HG02943 (cell line): ENCODE measurements at regions not wholly inside any gene's neighbourhood (a gene's known extent, or its start where the extent isn't known, plus 50 kb on each side); places are given as distances from the start of the nearest gene placed in this dataset.

Source experiments
- ATAC-seq: cut with Tn5 transposase; IDR thresholded peaks from one replicate; pipeline ENCODE4 v1.9.1; 2021; ENCODE audit warnings: mild to moderate bottlenecking, low read depth, moderate library complexity; ENCODE audit not compliant: unreplicated experiment

DNA sequence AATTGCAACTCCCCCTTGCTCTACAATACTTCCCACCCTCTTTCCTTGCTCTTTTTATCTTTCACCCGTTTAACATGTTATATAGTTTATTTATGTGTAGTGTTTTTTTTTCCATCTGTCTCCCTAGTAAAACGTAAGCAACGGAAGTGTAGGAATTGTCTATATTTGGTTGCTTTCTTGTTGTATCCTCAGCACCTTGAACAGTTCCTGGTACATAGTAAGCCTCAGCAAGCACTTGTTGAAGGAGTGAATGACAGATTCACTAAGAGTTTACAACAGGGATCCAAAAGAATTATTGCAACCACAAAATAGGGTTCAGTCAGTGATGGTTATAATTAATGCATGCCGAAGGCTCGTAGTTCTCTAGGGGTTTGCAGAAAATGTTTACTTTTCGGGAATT lies 242.7 kb downstream of the SAMD5 start:
- no peak for ATAC-seq

GRCh38 chr6:147752689-147753403 lies 244.4 kb downstream of the SAMD5 start:
- ATAC-seq: no peak

- no peak for ATAC-seq
Observed at GRCh38 chr6:147755999-147756398, 247.5 kb downstream of the SAMD5 start.

DNA sequence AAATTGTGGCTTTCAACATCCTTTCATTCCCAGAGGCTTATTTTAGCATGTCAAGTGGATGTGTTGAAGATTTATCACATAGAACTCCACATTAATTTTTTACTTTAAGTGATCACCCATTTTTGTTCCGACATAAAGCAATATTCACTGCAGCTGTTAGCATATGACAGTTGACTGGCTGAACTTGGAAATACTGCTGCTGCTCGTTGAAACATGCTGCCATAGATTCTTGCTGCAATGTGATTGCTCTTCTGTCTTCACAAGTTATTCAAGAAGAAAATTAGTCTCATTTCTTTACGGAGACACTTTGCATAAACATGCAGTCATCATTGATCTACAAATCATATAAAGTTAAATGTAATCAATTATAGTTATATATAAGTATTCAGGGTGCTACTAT lies 248.4 kb downstream of the SAMD5 start:
- no peak for ATAC-seq

DNA sequence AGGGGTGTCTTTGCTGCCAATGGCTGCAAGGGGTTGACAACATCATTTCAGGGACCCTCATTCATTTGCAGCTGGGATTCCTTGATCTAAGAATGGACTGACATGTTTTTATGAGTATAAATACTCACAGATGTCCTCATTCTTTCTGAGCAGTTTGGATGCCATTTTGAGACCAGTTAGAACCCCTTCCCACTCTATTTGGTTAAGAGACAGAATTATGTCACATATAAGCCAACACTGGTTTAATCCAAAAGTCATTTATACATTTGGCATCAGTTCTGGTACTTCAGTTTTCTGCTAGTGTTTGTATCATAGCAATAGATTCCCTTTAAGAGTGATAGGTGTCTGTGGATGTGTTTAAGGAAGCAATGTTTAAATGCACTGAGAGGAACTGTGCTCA lies 248.8 kb downstream of the SAMD5 start:
- no peak for ATAC-seq

GRCh38 chr6:147758303-147758702 lies 249.8 kb downstream of the SAMD5 start:
- no peak for ATAC-seq

DNA sequence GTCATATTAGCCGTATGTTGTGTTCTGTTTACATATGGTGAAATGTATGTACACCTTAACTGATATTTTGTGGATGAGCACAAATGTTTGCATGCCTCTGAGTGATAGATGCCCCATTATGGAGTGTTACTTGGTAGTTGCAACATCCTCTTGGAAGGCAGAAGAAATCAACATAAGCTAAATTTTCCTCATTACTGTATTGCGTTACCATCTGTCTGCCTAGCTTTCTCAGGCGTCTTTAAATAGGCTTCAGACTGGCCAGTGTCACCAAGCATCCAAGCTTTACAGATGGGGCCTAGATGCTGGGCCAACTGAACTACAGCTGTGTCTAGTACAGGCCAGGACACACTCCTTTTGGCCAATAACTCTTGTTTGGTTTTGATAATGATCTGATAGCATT lies 250.6 kb downstream of the SAMD5 start:
- ATAC-seq: no peak

GRCh38 chr6:147759536-147759935 lies 251.0 kb downstream of the SAMD5 start:
- ATAC-seq: no peak

GRCh38 chr6:147765541-147765940 lies 257.1 kb downstream of the SAMD5 start:
- ATAC-seq: no peak

DNA sequence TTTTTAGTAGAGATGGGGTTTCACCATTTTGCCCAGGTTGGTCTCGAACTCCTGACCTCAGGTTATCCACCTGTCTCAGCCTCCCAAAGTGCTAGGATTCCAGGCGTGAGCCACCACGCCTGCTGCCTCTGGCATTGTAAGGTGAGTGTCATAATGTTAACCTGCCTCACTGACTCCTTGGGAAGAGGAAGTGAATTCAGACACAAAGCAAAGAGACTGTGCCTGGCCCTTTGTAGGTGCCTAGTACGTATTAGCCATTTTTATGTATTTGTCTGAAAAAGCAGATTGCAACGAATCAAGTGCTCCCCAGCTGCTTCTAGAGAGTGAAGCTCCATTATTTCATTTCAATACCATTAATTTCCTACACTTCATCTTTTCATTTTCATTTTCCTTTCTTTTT lies 260.5 kb downstream of the SAMD5 start:
- no peak for ATAC-seq

- no peak for ATAC-seq
Observed at GRCh38 chr6:147769496-147770087, 261.1 kb downstream of the SAMD5 start.

DNA sequence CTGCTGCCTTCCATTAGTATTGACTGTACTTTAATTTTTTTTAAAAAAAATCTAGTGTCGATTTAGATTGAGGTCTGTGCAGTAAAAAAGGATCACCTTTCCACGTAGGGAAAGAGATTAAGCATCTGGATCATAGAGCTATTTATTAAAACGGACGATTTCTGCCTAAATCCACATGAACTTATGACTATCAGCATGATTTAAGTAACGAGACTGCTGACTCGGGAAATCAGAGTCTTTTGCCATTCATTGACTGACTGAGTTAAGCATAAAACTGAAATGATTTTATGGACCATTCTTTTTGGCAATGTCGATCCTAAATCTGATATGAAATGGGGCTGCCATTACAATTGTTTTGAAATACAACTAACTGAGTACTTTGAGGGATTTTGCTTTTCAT lies 261.7 kb downstream of the SAMD5 start:
- ATAC-seq: no peak

DNA sequence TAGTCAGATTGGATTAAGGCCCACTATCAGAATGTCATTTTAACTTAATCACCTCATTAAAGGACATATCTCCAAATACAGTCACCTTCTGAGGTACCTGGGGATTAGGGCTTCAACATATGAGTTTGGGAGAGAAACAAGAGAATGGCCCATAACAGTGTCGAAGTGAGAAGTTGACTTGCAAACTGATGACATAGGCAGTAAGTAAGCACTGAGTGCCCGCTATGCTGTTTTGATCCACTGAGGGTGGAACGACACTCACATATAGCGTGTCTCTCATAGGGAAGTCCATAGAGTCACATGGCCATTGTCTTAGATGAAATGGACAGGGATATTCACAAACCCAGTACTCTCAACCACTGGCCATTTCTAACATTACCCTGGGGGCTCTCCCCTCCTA lies 264.2 kb downstream of the SAMD5 start:
- no peak for ATAC-seq

DNA sequence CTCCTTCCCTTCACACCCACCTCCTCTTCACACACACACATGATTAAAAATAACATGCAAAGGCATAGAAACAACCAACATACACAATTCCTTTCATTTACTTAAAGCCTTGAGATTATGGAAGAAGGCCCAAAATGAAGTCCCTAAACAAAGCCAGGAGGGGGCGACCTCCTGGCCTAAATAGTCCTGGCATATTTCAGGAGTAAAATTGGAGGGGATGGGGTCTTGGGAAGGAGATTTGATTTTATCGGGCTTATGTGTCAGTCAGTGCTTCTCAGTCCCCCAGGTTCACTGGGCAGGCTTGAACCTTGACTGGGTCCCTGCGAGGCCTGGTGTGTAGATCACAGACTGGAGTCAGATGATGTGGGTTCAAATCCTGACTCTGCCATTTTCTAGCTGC lies 266.4 kb downstream of the SAMD5 start:
- no peak for ATAC-seq

GRCh38 chr6:147776631-147777213 lies 268.2 kb downstream of the SAMD5 start:
- no peak for ATAC-seq

GRCh38 chr6:147779624-147780023 lies 271.1 kb downstream of the SAMD5 start:
- no peak for ATAC-seq

DNA sequence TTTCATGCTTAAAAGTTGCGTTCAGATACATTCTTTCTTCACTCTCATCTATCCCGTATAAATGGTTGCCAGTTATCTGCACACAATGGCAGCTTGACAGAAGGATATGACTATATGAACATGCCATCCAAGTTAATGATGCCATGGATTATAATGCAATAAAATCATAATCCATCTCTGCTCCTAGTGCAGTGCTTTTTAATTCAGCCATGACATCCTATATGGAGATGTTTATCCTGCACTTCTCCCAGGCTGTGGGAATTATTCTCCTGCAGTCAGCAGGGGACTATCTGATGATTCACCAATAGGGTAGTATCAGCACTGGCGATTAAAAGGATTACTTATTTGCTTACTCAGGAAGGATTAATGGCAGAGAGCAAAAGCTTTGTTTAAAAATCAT lies 273.8 kb downstream of the SAMD5 start:
- ATAC-seq: no peak

DNA sequence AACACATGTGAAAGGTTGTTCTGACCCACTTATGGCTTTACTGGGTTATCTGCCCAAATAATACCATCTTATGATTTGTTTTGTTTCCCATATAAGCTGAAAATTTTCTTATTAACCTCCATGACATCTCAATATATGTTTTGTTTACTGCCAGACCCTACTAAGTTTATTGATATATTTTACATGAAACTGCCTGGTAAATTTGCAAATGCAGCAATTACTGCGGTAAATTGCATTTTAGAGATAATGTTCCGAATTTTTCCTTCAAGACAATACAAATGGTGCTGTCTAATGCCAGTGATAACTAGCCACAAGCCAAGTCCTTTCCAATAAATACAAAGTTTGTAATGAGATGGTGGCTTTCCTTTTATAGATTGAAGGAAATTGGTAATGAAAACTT lies 275.9 kb downstream of the SAMD5 start:
- ATAC-seq: no peak

DNA sequence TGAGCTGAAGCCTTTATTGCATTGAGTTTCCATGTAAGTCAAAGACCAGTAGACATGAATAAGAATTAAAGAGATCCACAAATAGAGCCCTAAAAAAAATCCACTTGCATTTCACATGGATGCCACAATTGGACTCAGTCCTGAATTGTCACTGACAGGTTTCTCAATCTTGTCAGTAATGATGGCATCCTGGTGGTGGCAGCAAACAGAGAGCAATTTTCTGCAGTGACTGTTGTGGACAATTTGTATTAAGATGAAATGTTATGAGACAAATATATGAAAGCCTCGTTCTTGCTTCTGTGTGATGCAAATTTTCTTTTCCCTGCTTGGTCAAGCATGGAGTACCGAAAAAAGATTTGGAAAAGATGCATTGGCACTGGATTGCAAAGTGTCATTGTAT lies 278.9 kb downstream of the SAMD5 start:
- ATAC-seq: no peak

- no peak for ATAC-seq
Observed at GRCh38 chr6:147789430-147789947, 281.0 kb downstream of the SAMD5 start.

DNA sequence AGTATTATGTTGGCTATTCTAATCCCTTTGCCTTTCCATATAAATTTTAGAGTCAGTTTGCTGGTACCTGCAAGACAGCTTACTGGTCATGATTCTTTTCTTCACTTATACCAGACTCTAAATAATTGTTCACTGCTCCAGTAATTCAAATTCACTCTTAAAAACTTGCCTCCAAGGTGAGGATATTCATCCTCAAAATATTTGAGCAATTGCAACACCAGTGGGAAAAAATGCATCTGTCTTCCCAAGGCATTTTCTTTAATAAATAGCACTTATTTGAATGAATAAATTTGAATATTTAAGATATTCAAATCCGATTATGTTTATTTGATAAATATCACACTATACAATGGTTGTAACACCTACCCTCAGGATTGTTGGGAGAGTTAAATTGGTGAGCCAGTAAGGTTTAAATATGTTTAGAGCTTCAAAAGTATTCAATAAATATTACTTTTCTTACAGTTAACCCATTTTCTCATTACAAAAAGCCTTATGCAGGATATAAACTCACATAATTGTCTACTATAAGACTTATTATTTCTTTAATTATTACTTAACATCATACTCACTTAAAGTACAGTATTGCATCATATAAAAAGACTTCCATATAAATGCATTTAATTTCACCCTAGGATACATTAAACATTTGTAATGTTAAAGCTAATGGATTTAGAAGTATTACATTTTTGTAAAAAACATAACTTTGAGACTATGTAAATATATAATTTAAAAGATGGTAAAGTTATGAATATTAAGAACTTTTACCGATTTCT lies 285.6 kb downstream of the SAMD5 start:
- no peak for ATAC-seq
